DND-41 (cell line): ENCODE measurements at regions not wholly inside any gene's neighbourhood (a gene's known extent, or its start where the extent isn't known, plus 50 kb on each side); places are given as distances from the start of the nearest gene placed in this dataset.

Experiments
- ATAC-seq: fragments of 200-7000 bp; cut with Tn5 transposase; 3 replicates; pipeline ENCODE4 v1.9.1; 2021; ENCODE audit warnings: low read depth; ENCODE audit not compliant: insufficient read depth
- DNase-seq: peaks from one replicate; pipeline ENCODE4 v3.0.0-alpha.2; 2020
- H2AFZ ChIP-seq: 2 replicates; pipeline ENCODE4 v1.6.0; 2012; ENCODE audit warnings: low read depth, low read length
- H3K27ac ChIP-seq: 2 replicates; pipeline ENCODE4 v1.5.1; 2012; ENCODE audit warnings: low read length, inconsistent platforms
- H3K27me3 ChIP-seq: fragments of 200-600 bp; sonication (generic); 2 replicates; pipeline ENCODE4 v1.6.0; 2012; ENCODE audit warnings: low read length, mild to moderate bottlenecking, inconsistent platforms; ENCODE audit not compliant: insufficient read depth, poor library complexity
- H3K36me3 ChIP-seq: 2 replicates; pipeline ENCODE4 v1.5.1; 2012; ENCODE audit warnings: low read length, inconsistent platforms; ENCODE audit not compliant: insufficient read depth
- H3K4me1 ChIP-seq: 2 replicates; pipeline ENCODE4 v1.5.1; 2012; ENCODE audit warnings: mild to moderate bottlenecking, low read length; ENCODE audit not compliant: insufficient read depth
- H3K4me2 ChIP-seq: 2 replicates; pipeline ENCODE4 v1.6.0; 2012; ENCODE audit warnings: mild to moderate bottlenecking, moderate library complexity, low read length, inconsistent platforms; ENCODE audit not compliant: insufficient read depth
- H3K4me3 ChIP-seq, 2 experiments: fragments of 200-600 bp in 1 of 2; shearing (Covaris generic) in 1 of 2; 2 replicates each; pipeline ENCODE4 v1.5.1; 2012 to 2016; ENCODE audit warnings: inconsistent platforms in 2 of 2, low read length in 2 of 2, mild to moderate bottlenecking in 2 of 2, low read depth in 1 of 2, moderate library complexity in 1 of 2
- H3K79me2 ChIP-seq: 2 replicates; pipeline ENCODE4 v1.6.0; 2012; ENCODE audit warnings: low read length, inconsistent platforms; ENCODE audit not compliant: insufficient read depth
- H3K9ac ChIP-seq: 2 replicates; pipeline ENCODE4 v1.6.0; 2012; ENCODE audit warnings: low read depth, mild to moderate bottlenecking, inconsistent platforms, low read length, moderate library complexity
- H3K9me3 ChIP-seq: 2 replicates; pipeline ENCODE4 v1.5.1; 2012; ENCODE audit warnings: low read length, moderate library complexity, mild to moderate bottlenecking, inconsistent platforms; ENCODE audit not compliant: insufficient read depth, severe bottlenecking
- H4K20me1 ChIP-seq: 2 replicates; pipeline ENCODE4 v1.6.0; 2012; ENCODE audit warnings: low read length; ENCODE audit not compliant: insufficient read depth
- EZH2 ChIP-seq: IDR thresholded peaks from 3 replicates; pipeline ENCODE4 v1.6.1; 2012; ENCODE audit warnings: borderline replicate concordance, low read depth, mild to moderate bottlenecking, moderate library complexity, low read length, inconsistent platforms; ENCODE audit not compliant: severe bottlenecking
- TF ChIP-seq, protein P1 (sequence below): IDR thresholded peaks from 2 replicates; pipeline ENCODE4 v1.5.1; 2012; ENCODE audit warnings: borderline replicate concordance, low read length, moderate library complexity, mild to moderate bottlenecking; ENCODE audit not compliant: poor library complexity, severe bottlenecking; ENCODE audit errors: extremely low read depth

DNA sequence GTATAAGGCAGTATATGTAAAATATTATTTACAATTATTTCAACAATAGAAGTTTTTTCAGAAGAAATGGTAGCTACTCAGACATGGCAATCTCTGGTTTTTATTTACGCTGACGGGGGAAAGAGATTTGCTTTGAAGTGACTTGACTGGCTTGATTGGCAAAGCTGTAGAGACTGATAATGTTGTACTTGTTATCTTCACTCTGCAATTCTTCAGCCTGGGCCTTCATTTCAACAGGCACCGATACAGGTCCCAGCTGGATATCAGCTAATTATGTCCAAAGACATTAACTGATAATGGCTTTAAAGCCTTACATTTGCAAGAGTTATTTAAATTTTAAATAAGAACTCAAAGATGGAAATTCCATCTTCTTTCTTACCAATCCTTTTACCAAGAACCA lies 151.4 kb upstream of the HS3ST3A1 start:
- no peak for DNase-seq
- H3K4me1 ChIP-seq: no peaks in the 10 kb centered on the region
- TF ChIP-seq, protein P1, sequence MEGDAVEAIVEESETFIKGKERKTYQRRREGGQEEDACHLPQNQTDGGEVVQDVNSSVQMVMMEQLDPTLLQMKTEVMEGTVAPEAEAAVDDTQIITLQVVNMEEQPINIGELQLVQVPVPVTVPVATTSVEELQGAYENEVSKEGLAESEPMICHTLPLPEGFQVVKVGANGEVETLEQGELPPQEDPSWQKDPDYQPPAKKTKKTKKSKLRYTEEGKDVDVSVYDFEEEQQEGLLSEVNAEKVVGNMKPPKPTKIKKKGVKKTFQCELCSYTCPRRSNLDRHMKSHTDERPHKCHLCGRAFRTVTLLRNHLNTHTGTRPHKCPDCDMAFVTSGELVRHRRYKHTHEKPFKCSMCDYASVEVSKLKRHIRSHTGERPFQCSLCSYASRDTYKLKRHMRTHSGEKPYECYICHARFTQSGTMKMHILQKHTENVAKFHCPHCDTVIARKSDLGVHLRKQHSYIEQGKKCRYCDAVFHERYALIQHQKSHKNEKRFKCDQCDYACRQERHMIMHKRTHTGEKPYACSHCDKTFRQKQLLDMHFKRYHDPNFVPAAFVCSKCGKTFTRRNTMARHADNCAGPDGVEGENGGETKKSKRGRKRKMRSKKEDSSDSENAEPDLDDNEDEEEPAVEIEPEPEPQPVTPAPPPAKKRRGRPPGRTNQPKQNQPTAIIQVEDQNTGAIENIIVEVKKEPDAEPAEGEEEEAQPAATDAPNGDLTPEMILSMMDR: no peak
- TF ChIP-seq EZH2: no peak
- no peak for ATAC-seq
- no peaks in the 10 kb centered on the region for H4K20me1 ChIP-seq
- H2AFZ ChIP-seq: no peak overlapping the region
- no peaks in the 10 kb centered on the region for H3K27me3 ChIP-seq
- no peaks in the 10 kb centered on the region for H3K9me3 ChIP-seq
- H3K36me3 ChIP-seq: no peaks in the 10 kb centered on the region
- H3K9ac ChIP-seq: no peak overlapping the region
- H3K79me2 ChIP-seq: no peaks in the 10 kb centered on the region
- H3K4me2 ChIP-seq: no peak overlapping the region
- no peak overlapping the region for H3K4me3 ChIP-seq
- H3K27ac ChIP-seq: no peak overlapping the region

DNA sequence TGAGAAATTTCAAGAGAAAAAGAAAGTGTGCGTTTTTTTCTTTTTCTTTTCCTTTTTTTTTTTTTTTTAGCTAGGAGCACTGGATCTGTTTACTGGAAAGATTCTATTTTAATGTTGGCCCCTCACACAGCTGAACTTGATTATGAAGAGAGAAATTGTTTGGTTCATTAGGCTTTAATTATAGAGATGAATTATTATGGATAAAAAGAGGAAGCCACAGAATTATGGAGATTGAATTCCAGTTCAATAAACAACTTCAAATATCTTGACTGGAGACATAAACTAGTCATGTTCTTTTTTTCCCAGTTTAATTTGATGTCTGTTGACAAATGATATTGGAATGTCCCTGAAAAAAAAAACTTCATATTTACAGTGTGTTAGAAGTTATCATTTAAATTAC lies 152.0 kb upstream of the HS3ST3A1 start:
- H3K36me3 ChIP-seq: no peaks in the 10 kb centered on the region
- TF ChIP-seq, protein P1: no peak
- no peak for TF ChIP-seq EZH2
- H3K4me3 ChIP-seq: no peak overlapping the region
- ATAC-seq (no peak), DNase-seq (no peak)
- H3K9me3 ChIP-seq: no peaks in the 10 kb centered on the region
- H4K20me1 ChIP-seq: no peaks in the 10 kb centered on the region
- H3K79me2 ChIP-seq: no peaks in the 10 kb centered on the region
- H3K9ac ChIP-seq: no peak overlapping the region
- H3K27me3 ChIP-seq: no peaks in the 10 kb centered on the region
- H3K4me2 ChIP-seq: no peak overlapping the region
- H2AFZ ChIP-seq: no peak overlapping the region
- H3K27ac ChIP-seq: no peak overlapping the region
- H3K4me1 ChIP-seq: no peaks in the 10 kb centered on the region

DNA sequence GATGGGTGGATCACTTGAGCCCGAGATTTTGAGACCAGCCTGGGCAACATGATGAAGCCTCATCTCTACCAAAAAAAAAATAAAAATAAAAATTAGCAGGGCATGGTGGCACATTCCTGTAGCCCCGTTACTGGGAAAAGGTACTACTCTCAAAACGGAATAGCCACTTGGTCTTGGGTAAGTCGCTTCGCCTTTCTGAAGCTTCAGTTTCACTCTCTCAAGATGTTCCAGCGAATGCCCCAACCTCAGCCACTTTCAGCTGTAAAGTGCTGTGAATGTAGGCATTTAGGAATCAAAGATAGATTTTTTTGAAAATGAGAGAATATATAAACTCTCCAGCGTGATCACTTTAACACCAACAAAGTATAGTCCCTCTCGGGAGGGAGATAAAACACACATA lies 154.1 kb upstream of the HS3ST3A1 start:
- Histone ChIP-seq H3K27ac (no peak overlapping the region), H3K9ac (no peak overlapping the region), H3K79me2 (no peaks in the 10 kb centered on the region), H4K20me1 (no peaks in the 10 kb centered on the region), H3K27me3 (no peaks in the 10 kb centered on the region), H2AFZ (no peak overlapping the region), H3K4me3 (no peak overlapping the region), H3K9me3 (no peaks in the 10 kb centered on the region), H3K4me1 (no peaks in the 10 kb centered on the region), H3K4me2 (no peak overlapping the region), H3K36me3 (no peaks in the 10 kb centered on the region)
- DNase-seq: no peak
- no peak for ATAC-seq
- TF ChIP-seq EZH2: no peak
- TF ChIP-seq, protein P1: no peak

DNA sequence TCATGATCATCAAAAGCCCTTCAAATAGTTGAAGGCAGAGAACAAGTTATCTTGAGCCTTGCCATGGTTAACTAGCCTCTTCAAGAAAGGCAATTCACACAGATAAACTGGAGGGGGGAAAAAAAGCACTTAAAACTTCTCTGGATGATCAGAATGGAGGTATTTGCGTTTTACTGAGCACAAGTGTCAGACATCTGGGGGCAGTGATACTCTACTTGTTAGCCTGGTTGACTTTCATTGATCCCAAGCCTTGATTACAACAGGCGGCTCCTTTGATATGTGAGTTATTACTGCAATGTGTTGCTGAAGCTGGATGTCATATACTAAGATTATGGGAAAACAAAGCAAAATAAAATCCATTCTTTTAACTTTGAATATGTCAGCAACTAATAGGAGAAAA lies 155.0 kb upstream of the HS3ST3A1 start:
- Histone ChIP-seq H4K20me1 (no peaks in the 10 kb centered on the region), H3K9ac (no peak overlapping the region), H3K4me3 (no peak overlapping the region), H3K9me3 (no peaks in the 10 kb centered on the region), H2AFZ (no peak overlapping the region), H3K36me3 (no peaks in the 10 kb centered on the region), H3K4me2 (no peak overlapping the region), H3K27ac (no peak overlapping the region), H3K79me2 (no peaks in the 10 kb centered on the region), H3K4me1 (no peaks in the 10 kb centered on the region), H3K27me3 (no peaks in the 10 kb centered on the region)
- ATAC-seq (no peak), DNase-seq (no peak)
- TF ChIP-seq, protein P1: no peak
- no peak for TF ChIP-seq EZH2
